A673 (cell line): ENCODE measurements at regions not wholly inside any gene's neighbourhood (a gene's known extent, or its start where the extent isn't known, plus 50 kb on each side); places are given as distances from the start of the nearest gene placed in this dataset.

Source experiments
- BruUV-seq: library from RNA; stranded (reverse); fragments of 400-500 nt; replicated peaks from 2 replicates; lab custom pipeline; 2021; lab: Mats Ljungman, UMichigan
- CTCF ChIA-PET: fragments of 300-600 bp; sonication (Branson Sonifier 250); formaldehyde crosslinking; loops from one replicate; lab custom pipeline; 2022; ENCODE audit warnings: antibody characterized with exemption; lab: Charles Lee
- POLR2A ChIA-PET: fragments of 300-600 bp; sonication (Branson Sonifier 250); formaldehyde crosslinking; loops from one replicate; lab custom pipeline; 2022; ENCODE audit warnings: antibody characterized with exemption; ENCODE audit not compliant: low non-redundant PET; lab: Charles Lee
- DNase-seq: peaks from one replicate; pipeline ENCODE4 v3.0.0-alpha.2; 2015; ENCODE audit warnings: low spot score
- H3K27ac ChIP-seq: fragments of 200-600 bp; sonication (generic); 2 replicates; pipeline ENCODE4 v1.5.1; 2016; ENCODE audit warnings: mixed run types, low read depth, mild to moderate bottlenecking, mixed read lengths, antibody characterized with exemption, low read length; ENCODE audit not compliant: poor library complexity, severe bottlenecking
- H3K27me3 ChIP-seq: fragments of 200-600 bp; sonication (generic); replicated peaks from 2 replicates; pipeline ENCODE4 v1.6.1; 2017; ENCODE audit warnings: mixed run types, low read depth, mild to moderate bottlenecking, mixed read lengths, antibody characterized with exemption, low read length; ENCODE audit not compliant: insufficient read depth, poor library complexity
- H3K36me3 ChIP-seq: fragments of 200-600 bp; sonication (generic); 2 replicates; pipeline ENCODE4 v1.6.1; 2016; ENCODE audit warnings: mixed run types, mild to moderate bottlenecking, mixed read lengths, antibody characterized with exemption, low read length; ENCODE audit not compliant: insufficient read depth, poor library complexity, severe bottlenecking
- H3K4me1 ChIP-seq: fragments of 200-600 bp; sonication (generic); 2 replicates; pipeline ENCODE4 v1.6.1; 2017; ENCODE audit warnings: mixed run types, mild to moderate bottlenecking, mixed read lengths, antibody characterized with exemption, low read length; ENCODE audit not compliant: insufficient read depth, poor library complexity, severe bottlenecking
- H3K4me3 ChIP-seq: fragments of 200-600 bp; sonication (generic); 2 replicates; pipeline ENCODE4 v1.5.1; 2016; ENCODE audit warnings: low read depth, mixed run types, mild to moderate bottlenecking, mixed read lengths, low read length; ENCODE audit not compliant: poor library complexity, severe bottlenecking
- H3K9me3 ChIP-seq: fragments of 200-600 bp; sonication (generic); 2 replicates; pipeline ENCODE4 v1.6.1; 2016; ENCODE audit warnings: mixed run types, low read depth, mild to moderate bottlenecking, mixed read lengths, antibody characterized with exemption, low read length; ENCODE audit not compliant: poor library complexity, severe bottlenecking
- CTCF ChIP-seq: fragments of 300-800, 200-600 bp; sonication (generic); conservative IDR thresholded peaks from 2 replicates; pipeline ENCODE4 v1.5.1; 2017; ENCODE audit warnings: low read depth, mild to moderate bottlenecking, antibody characterized with exemption, low read length, moderate library complexity, mixed read lengths
- EZH2 ChIP-seq: fragments of 200-600 bp; sonication (generic); IDR thresholded peaks from 2 replicates; pipeline ENCODE4 v1.6.1; 2017; ENCODE audit warnings: borderline replicate concordance, low read depth, mild to moderate bottlenecking, mixed read lengths, antibody characterized with exemption, low read length; ENCODE audit not compliant: poor library complexity, severe bottlenecking
- intact Hi-C: fragments of 100-400 bp; cut with micrococcal nuclease; formaldehyde crosslinking; loops from one replicate; pipeline ENCODE4 v1.10.0; 2022; ENCODE audit not compliant: unreplicated experiment

DNA sequence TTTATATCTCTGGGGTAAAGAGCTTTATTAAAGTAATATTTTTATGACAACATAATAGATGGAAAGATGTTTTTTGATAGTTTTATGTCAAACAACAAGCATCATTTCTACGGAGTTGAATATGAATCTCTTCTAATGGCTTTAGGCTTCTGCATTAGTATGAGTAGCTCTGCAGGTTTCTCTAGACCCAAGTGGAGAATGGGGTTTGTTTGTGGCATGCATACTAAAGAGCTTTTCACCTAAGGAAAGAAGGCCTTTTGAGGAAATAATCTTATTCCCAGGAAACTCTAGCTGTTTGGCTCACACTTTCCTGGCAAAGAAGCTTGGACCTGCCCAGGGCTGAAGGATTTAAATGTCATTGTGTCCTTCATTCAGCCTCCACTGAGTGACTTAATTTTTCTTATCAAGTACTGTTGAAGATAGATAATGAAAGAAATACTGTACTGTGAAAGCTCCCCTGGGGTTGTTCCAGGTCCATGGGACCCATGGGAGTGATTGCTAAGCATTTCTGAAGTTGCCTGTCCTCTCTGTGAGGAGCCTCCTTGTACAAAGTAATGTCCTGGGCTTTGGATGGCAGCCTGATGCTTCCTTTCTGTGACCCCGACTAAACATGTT lies 469.3 kb downstream of the LRIG3 start:
- ChIA-PET CTCF (no interaction called here), POLR2A (no interaction called here)
- no peak for TF ChIP-seq EZH2
- TF ChIP-seq CTCF, result no peak
- no TSS peak for BruUV-seq
- Histone ChIP-seq H3K4me3 (no peak overlapping the region), H3K9me3 (no peaks in the 10 kb centered on the region), H3K4me1 (no peaks in the 10 kb centered on the region), H3K27ac (no peak overlapping the region), H3K36me3 (no peaks in the 10 kb centered on the region), H3K27me3 (no peaks in the 10 kb centered on the region)
- intact Hi-C loops, result no loop called here
- DNase-seq, result no peak

DNA sequence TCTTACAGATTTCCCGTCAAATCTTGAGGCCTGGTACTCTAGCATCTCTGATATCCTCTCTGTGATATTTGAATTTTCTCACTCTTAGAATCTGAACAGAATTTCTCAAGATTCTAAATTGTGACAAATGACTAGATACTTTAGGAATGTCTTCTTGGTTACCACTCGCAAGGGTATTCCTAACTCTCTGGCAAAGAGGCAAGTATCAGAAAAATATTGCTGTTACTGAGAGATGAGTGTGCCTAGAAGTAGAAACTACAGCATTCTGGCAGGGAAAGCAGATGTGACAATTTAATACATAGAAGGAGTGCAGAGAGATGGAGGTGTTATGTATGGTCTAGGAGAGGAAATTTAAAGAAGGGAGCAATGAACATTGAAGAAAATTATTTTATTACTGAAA lies 467.8 kb downstream of the LRIG3 start:
- Histone ChIP-seq H3K4me3 (no peak overlapping the region), H3K4me1 (no peaks in the 10 kb centered on the region), H3K36me3 (no peaks in the 10 kb centered on the region), H3K27ac (no peak overlapping the region), H3K27me3 (no peaks in the 10 kb centered on the region), H3K9me3 (no peaks in the 10 kb centered on the region)
- no peak for DNase-seq
- no peak for TF ChIP-seq CTCF
- TF ChIP-seq EZH2, result no peak
- no TSS peak for BruUV-seq
- intact Hi-C loops, result no loop called here
- POLR2A ChIA-PET, result no interaction called here
- CTCF ChIA-PET, result no interaction called here

GRCh38 chr12:58453306-58453705 lies 467.0 kb downstream of the LRIG3 start:
- Histone ChIP-seq H3K27ac (no peak overlapping the region), H3K9me3 (no peaks in the 10 kb centered on the region), H3K36me3 (no peaks in the 10 kb centered on the region), H3K27me3 (no peaks in the 10 kb centered on the region), H3K4me3 (no peak overlapping the region), H3K4me1 (no peaks in the 10 kb centered on the region)
- intact Hi-C loops, result no loop called here
- BruUV-seq, result no TSS peak
- POLR2A ChIA-PET, result no interaction called here
- TF ChIP-seq CTCF (no peak), EZH2 (no peak)
- CTCF ChIA-PET, result no interaction called here
- DNase-seq, result no peak
